ENCODE measurements at regions not wholly inside any gene's neighbourhood (a gene's known extent, or its start where the extent isn't known, plus 50 kb on each side); places are given as distances from the start of the nearest gene placed in this dataset.
"Not testable (repeated sequence)": the region's sequence is repeated elsewhere in the genome, so short reads cannot be mapped to it uniquely, and the experiment has no call there.

DNA sequence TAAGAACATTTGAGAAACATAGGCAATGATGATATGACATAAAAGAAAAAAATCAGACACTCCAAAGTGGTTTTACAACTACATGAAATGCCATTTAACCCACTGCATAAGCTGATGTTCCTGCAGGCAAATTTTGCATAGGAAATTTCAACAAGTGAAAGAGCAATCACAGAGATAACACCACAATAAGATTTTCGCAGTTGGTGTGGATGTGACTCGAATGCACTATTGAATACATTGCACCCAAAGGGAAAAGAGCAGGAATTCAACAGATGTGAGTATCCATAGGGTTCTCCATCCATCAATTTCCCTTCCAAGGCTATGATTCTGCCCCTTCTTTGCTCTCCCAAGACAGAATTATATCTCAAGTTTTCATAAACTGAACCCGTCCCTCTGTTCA is 456.1 kb downstream of the RAP2B start:
- no peak for DNase-seq

DNA sequence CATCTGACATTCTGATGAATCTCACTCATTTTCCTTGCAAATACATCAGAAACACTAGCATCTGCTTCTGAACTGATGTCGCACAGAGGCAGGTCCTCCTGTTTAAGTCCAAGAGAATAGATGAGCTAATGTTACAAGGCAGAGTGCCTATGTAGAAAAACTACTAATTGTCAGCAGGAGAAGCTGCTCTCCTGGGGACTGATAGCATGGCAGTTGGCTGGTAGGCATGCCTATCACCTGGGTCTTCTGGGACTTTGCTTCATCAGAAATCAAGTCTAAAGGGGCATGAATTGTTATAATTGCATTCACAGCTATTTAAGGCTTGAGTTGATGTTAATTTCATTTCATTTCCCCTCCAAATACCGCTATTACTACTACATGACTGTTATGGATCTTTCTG is 457.2 kb downstream of the RAP2B start:
- DNase-seq: no peak

DNA sequence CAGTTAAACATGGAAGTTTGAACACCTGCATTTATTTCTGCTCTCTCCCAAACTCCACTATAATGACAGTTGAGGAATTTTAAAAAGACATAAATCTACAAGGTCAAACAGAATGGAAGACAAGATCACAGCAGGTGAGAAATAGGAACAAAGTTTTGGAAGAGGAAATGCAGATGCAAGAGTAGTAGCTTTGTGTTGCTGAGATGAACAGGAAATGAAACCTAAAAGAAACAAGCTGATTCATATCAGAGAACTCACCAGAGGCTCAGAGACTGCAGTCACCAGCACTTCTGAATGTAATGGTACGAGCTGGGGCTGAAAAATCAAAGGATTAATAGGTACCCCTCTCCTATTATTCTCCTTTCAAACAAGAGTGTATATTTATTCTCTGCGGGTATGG is 459.9 kb downstream of the RAP2B start:
- no peak for DNase-seq

DNA sequence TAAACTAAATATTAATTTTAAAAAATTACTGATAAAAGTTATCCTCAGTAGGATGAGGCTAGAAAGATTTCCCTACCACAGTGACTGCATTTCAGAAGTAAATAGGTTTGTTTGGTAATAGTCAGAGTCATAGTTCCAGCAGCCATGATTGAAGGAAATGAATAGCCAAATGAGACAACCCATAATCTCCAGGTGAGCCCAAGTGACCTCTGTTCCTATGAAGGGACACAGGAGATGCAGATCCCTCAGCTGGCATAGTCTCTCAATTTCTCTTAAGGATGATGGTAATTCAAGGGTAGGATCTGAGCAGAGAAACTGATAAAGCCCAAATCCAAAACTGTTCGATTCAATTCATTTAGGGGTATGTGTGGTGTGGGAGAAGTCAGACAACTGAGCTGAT is 461.8 kb downstream of the RAP2B start:
- DNase-seq: no peak

DNA sequence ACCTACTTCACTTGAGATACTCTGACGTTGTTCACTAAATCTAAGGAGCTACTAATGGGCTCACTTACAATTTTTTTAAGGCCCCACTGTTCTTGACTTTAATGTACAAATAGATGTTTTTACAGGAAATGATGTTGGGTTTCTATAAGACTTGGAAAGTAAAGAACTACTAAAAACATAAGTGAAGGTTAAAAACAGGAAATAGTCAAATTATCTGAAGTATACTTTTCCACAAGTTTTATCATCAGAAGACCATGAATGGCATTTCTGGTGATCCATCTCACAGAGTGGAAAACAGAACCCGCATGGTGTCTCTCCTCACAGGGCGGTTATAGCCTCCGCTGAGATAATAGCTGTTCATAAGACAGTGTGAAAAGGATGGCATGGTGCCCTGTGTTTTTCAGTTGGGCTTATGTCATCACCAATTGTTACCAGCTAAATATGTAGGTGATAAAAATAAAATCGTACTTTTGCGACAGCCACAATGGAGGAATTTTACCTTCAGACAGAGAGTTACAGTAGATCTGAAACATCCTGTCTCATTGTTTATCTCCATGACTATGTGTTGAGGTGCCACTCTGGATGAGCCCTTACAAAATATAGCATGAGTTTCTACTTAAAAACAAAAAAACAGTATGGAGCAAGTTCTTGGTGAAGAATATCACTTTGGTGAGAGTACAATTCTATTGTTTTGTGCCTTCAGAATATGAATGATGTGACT is 462.4 kb downstream of the RAP2B start:
- no peak for DNase-seq

DNA sequence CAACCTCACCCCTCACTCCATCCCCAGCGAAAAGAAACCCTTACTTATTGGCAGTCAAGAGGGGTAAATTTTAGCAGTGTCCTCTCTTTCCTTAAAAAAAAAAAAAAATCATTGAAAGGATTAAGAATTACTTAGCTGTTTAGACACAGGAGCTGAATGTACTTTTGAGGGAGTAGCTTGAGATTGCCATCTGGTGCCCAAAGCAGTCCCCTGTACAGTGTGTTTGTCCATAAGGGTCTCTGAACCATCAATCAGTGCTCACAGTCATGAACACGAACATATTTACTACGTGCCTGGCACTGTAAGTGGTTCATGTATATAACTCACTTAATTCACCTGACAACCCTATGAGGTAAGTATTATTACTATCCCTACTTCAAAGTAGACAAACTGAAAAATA is 463.5 kb downstream of the RAP2B start:
- no peak for DNase-seq

DNA sequence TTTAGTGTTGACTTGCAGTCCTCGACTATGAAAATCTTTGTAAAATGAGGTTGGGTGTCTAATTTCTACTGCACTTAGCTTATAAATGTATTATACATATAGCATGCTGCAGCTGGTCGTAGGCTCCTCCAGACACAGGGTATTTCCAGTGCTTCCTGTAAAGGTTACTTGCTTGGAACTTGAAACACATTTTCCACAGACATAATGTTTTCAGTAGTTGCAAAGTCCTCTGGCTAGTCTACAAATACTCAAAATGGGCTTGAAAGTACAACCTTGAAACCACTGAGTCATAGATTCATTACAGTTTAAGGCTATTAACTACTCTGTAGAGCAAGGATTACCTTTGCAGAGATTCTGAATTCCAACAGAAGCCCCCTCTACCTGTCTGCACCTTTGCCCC is 464.1 kb downstream of the RAP2B start:
- no peak for DNase-seq

DNA sequence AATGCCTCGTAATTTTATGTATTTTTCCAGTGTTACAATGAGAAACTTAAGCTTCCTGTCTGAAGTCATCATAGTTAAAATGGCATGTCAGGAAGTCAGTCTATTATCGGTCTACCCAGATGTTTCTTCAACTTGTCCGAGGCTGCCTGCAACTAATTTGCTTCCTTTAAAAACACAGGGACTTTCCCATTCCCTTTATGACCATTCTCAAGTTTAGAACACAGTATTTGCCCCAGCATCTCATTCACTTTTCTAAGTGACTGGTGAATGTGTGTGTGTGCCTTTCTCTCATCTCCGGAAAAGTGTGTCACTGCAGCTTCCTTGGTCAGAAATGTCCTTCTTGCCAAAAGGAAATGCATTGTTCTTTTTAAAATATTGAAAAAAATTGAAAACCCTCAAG is 466.6 kb downstream of the RAP2B start:
- DNase-seq: peak; percentile 51

DNA sequence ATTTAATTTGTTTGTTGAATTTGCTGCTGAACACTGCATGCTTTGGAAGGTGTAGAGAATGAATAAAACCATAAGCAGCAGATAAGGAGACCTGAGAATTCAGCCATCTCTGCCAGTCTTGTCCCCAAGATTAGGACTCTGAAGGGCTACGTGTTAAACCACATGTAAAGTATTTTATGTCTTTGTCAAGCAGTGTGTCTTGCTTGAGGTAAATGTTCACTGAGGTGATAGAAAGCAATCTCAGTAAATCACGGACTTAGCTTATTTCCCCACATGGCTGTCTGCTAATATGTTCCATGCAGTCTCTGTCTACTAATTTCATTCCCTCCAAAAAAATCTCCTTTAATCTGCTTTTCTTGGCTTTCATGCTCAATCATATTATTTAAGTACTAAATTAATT is 467.1 kb downstream of the RAP2B start:
- no peak for DNase-seq

DNA sequence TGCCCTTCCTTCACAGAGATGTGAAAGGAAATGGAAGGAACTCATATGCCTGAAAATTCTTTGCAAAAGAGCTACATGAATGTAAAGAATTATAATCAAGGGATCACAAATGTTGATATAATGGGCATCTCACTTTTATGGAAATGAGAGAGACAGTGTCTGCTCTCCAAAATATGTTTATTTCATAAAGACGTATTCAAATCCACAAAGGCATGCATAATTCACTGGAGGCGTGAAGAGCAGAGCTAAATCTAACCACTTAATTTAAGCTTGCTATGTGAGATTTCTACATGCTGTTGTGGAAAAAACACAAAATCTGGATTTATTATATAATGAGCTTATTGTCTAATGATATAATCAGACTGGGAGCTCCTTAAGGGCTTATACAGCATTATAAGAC is 469.1 kb downstream of the RAP2B start:
- DNase-seq: no peak

DNA sequence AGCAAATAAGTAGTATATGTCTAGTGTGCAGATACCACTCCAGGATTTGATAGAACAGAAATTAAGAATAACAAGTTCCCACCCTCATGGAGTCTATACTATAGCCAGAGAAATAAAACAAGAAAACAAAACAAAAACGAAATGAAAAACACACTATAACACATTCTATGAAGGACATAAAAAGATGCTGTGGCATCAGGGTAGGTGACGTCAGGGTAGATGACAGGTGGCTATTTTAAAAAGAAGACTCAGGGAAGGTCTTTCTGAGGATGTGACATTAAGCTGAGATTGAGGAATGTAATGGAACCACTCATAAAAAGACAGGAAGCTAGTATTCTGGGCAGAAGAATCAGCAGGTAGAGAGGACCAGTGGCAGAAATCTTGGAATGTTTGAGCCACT is 469.6 kb downstream of the RAP2B start:
- DNase-seq: no peak

DNA sequence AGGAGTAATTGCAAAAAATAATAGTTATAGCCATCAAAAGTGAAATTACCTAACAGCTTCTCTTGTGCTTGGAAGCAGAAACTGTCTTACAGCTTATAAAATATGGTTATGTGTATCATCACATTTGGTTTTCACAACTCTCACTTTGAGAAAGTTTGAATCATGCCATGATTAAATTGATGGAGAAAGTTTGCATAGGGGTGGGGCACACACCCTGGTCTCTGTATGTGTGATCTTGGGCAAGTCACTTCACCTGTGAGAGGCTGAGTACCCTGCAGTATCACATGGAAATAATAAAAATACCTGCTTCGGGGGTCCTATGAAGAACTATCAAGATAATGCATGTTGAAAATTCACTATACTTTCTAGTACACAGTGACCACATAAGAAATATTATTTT is 471.4 kb downstream of the RAP2B start:
- DNase-seq: no peak

DNA sequence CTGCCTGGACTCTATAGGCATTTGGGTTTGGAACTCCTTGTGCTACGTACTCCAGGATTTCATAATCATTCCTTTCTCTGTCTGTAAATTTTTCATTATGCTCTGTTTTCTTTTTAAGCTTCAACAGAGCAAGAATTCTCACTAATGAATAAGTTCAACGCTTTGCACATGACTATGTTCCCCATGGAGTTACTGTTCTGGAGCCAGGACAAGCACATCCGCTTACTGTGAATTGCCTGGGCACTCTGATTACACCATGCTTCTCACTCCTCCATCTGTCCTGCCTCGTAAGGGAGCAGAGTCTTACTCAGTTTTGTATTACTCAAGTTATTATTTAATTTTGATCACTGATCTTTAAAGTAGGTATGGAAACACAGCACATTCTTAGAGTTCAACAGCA is 472.7 kb downstream of the RAP2B start:
- DNase-seq: no peak

DNA sequence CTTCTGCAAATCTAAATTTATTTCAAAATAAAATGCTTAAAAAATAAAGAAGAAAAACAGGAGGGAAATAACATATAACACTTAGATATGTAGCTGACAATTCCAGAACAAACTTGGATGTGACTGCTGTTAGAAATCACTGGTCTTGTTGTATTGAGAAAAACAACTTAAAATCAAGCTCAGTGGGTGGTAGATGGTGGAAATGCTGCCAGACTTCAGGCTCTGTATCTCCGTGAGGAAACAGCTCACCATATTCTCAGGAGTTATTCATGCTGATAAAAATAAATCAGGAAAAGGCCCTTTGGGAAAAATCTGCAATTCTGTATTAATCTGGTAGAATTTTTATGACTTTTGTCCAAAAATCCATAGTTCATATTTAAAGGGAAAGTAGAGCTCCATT is 477.6 kb downstream of the RAP2B start:
- DNase-seq: no peak

DNA sequence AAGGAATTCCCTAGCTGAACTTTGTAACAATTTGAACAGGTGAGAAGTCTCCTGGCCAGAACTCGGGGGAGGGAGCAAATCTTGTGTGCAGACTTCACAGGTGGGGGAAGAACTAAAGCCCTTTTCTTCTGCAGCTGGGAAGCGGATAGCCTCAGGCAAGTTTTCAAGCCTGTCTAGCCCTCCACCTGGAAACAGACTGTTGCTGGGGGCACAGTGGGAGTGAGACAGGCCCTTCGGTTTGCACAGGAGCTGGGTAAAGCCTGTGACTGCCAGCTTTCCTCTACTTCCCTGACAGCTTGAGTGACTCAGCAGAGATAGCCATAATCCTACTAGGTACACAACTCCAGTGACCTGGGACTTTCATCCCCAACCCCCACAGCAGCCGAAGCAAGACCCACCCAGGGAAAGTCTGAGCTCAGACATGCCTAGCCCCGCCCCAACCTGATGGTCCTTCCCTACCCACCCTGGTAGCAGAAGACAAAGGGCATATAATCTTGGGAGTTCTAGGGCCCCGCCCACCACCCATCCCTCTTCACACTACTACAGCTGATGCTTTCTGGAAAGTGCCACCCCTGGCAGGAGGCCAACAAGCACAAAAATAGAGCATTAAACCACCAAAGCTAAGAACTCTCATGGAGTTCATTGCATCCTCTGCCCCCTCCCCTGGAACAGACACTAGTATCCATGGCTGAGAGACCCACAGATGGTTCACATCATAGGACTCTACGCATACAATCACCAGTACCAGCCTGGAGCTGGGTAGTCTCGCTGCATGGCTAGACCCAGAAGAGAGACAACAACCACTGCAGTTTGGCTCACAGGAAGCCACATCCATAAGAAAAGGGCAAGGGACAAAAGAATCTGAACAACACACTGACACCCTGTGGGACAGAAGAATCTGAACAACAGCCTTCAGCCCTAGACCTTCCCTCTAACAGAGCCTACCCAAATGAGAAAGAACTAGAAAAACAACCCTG is 479.0 kb downstream of the RAP2B start:
- DNase-seq: no peak

DNA sequence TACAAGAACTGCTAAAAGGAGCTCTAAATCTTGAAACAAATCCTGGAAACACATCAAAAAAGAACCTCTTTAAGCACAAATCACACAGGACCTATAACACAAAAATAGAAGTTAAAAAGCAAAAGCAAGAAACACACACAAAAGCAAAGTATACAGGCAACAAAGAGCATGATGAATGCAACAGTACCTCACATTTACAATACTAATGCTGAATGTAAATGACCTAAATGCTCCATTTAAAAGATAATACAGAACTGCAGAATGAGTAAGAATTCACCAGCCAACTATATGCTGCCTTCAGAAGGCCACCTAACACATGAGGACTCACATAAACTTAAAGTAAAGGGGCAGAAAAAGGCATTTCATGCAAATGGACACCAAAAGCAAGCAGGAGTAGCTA is 478.6 kb upstream of the ARHGEF26 start:
- DNase-seq: not testable (repeated sequence)

DNA sequence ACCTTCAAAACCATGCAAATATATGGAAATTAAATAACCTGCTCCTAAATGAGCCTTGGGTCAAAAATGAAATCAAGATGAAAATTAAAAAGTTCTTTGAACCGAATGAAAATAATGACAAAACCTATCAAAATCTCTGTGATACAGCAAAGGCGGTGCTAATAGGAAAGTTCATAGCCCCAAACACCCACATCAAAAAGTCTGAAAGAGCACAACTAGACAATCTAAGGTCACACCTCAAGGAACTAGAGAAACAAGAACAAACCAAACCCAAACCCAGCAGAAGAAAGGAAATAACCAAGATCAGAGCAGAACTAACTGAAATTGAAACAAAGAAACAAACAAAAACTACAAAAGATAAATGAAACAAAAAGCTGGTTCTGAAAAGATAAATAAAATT is 477.7 kb upstream of the ARHGEF26 start:
- DNase-seq: not testable (repeated sequence)

DNA sequence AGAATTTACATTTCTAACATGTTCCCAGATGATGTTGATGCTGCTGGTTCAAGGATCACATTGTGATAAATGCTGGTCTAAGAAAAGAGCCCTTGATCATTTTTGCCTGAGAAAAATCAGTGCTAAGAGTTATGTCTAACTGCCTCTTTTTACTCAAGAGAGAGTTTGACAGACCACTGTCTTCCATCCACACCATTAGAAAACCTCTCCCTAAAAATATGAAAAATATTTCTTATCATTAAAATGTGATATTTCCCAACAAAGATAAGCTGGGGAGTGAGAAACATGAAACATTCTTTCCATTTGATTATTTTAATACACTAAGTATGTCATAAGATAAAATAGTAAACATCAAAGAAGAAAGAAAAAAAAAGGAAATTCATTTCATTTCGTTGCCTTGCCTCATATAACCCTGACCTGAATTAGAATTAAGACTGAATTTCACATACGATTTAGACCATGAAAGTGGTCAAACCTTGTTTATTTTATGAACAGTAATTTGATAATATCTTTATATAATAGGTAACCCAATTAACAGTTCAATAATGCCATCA is 471.8 kb upstream of the ARHGEF26 start:
- DNase-seq: no peak

DNA sequence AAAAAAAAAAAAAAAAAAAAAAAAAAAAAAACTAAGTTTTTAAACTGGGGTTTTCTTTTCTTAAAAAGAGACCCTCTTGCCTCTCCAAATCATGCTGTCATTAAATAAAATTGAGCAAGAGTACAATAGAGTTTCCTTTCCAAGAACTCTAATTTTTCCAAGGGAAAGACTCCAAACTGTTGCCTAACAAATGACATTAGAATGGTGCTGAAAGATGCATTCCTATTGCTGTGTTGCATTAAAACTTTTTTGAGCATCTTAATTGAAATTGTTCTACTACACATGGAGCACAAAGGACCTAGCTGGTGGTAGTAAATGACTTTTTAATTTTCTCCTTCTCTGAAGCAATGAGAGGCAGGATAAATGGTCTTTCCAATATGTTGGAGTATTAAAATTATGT is 469.1 kb upstream of the ARHGEF26 start:
- no peak for DNase-seq

DNA sequence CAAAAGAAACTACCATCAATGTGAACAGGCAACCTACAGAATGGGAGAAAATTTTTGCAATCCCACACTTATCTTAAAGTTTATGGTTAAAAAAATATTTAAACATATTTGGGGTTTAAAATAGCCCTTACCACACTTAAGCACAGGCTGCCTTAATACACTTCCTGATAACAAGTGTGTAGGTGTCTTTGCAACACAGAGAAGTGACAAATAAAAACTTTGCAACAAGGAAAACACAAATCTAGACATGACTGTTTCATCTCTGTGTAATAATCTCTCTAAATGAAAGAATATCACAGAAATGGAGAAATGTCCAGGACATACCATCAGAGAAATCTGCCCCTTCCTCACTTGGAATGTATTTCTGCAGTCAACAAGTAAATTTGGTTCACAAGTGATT is 464.1 kb upstream of the ARHGEF26 start:
- no peak for DNase-seq

DNA sequence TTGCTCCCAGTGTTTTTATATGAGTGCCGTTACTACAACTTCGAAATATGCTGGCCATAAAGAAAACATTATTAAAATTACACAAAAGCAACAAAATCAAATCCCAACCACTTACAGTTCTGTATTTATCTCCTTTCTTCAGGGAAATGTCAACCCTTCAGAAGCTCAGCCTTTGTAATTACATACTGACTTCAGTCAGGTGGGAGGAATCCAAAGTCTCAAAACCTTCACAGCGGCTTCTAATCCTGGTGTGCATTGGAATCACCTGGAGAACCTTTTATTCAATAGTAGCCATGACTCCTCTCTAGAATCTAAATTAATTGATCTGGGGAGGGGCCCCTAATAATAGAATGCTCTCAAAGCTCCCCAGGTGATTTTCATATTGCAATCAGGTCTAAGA is 463.7 kb upstream of the ARHGEF26 start:
- no peak for DNase-seq

DNA sequence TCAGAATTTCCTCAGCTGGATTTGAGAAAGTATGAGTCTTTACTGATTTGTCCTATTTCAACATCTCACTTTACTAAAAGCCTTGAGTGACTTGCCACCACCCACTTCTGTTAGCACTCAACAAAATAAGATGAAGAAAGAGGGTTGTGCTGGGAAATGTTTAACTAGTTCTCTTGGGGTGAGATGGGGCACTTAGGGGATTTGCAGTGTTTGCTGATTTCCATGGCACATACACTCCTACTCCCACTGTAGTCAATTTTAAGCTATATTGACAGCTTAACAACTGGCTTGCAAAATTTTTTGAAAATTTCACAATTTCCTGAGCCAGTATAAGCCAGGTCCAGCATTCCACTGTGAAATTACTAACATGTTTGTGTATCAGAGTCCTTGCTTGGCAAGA is 463.1 kb upstream of the ARHGEF26 start:
- DNase-seq: no peak

DNA sequence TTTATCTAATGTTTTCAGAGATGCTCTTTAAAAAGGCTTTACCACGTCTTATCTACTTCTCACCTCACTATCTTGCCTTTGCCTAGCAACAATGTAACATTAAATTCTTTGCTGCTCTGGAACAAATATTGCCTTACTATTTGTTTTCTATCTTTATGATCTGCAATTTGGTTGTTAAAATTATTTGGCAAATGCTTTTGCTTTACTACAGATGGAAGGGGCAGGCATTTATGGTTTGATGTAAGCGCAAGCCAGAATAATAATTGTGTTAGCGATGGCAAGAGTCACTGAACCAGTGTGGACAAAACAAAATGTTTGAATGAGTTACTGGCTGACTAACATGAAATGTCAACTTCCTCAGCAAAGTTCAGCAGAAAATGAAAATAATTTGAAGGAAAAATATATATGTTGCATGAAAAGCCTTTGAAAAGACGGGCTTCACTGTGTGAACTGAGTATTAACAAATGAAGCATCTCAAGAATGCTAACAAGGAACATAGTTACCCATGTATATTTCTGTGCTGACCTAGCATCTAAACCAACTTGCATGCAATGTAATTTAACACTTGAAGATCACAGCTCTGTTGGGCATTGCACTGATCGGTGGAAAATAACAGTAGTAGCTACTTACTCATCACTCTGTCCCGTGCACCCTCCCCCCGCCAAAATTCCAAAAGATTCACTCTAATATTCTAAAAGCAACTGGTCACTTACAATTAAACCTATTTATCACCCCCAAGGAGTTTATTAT is 454.0 kb upstream of the ARHGEF26 start:
- no peak for DNase-seq

Measured in GDM1 (cell line).